ENCODE measurements at regions not wholly inside any gene's neighbourhood (a gene's known extent, or its start where the extent isn't known, plus 50 kb on each side); places are given as distances from the start of the nearest gene placed in this dataset.

DNA sequence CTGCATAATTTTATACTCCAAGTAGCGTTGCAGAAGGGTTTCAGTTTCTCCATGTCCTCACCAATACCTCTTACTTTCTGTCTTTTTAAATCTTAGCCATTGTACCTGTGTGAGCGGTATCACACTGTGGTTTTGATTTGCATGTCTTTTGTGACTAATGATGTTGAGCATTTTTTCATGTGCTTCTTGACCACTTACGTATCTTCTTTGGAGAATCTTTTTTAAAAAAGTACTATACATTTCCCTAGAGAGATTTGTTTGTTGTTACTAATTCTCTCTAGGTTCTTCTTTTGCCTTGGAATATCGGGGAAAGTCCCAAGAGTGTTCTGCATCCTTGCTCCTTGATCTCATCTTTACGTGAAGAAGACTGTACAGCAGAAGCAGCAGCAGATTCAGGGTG is 81.8 kb upstream of the WARS2 start:
- TF ChIP-seq, protein P1, sequence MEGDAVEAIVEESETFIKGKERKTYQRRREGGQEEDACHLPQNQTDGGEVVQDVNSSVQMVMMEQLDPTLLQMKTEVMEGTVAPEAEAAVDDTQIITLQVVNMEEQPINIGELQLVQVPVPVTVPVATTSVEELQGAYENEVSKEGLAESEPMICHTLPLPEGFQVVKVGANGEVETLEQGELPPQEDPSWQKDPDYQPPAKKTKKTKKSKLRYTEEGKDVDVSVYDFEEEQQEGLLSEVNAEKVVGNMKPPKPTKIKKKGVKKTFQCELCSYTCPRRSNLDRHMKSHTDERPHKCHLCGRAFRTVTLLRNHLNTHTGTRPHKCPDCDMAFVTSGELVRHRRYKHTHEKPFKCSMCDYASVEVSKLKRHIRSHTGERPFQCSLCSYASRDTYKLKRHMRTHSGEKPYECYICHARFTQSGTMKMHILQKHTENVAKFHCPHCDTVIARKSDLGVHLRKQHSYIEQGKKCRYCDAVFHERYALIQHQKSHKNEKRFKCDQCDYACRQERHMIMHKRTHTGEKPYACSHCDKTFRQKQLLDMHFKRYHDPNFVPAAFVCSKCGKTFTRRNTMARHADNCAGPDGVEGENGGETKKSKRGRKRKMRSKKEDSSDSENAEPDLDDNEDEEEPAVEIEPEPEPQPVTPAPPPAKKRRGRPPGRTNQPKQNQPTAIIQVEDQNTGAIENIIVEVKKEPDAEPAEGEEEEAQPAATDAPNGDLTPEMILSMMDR (IDR thresholded peaks at IDR 0.05; ENCODE audit: insufficient read depth, low read length) = no peak
- no peak for TF ChIP-seq GABPA (IDR thresholded peaks at IDR 0.05; ENCODE audit: low read depth)
- TF ChIP-seq POLR2AphosphoS5 (IDR thresholded peaks at IDR 0.05; ENCODE audit: low read depth) = no peak
- TF ChIP-seq, protein P2, sequence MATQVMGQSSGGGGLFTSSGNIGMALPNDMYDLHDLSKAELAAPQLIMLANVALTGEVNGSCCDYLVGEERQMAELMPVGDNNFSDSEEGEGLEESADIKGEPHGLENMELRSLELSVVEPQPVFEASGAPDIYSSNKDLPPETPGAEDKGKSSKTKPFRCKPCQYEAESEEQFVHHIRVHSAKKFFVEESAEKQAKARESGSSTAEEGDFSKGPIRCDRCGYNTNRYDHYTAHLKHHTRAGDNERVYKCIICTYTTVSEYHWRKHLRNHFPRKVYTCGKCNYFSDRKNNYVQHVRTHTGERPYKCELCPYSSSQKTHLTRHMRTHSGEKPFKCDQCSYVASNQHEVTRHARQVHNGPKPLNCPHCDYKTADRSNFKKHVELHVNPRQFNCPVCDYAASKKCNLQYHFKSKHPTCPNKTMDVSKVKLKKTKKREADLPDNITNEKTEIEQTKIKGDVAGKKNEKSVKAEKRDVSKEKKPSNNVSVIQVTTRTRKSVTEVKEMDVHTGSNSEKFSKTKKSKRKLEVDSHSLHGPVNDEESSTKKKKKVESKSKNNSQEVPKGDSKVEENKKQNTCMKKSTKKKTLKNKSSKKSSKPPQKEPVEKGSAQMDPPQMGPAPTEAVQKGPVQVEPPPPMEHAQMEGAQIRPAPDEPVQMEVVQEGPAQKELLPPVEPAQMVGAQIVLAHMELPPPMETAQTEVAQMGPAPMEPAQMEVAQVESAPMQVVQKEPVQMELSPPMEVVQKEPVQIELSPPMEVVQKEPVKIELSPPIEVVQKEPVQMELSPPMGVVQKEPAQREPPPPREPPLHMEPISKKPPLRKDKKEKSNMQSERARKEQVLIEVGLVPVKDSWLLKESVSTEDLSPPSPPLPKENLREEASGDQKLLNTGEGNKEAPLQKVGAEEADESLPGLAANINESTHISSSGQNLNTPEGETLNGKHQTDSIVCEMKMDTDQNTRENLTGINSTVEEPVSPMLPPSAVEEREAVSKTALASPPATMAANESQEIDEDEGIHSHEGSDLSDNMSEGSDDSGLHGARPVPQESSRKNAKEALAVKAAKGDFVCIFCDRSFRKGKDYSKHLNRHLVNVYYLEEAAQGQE (IDR thresholded peaks at IDR 0.05; ENCODE audit: insufficient replicate concordance, low read depth) = no peak

All from HL-60 (cell line).